GM18951 (cell line): ENCODE measurements at regions not wholly inside any gene's neighbourhood (a gene's known extent, or its start where the extent isn't known, plus 50 kb on each side); places are given as distances from the start of the nearest gene placed in this dataset.

ENCODE experiments used
- POLR2A ChIP-seq: IDR thresholded peaks from 4 replicates; pipeline ENCODE4 v1.6.1; 2011; ENCODE audit warnings: mild to moderate bottlenecking; ENCODE audit not compliant: insufficient read length, insufficient read depth; ENCODE audit errors: extremely low read depth
- in situ Hi-C: fragments of 300-500 bp; cut with MboI; formaldehyde crosslinking; loops from one replicate; pipeline ENCODE4 v1.12.0; 2022; ENCODE audit warnings: low sequenced_read_pairs, mixed read lengths, inconsistent platforms; ENCODE audit not compliant: unreplicated experiment

- in situ Hi-C loops, result no loop called here
- no peak for TF ChIP-seq POLR2A
These were observed 326.3 kb downstream of the KCNRG start for GRCh38 chr13:50341526-50341925.

GRCh38 chr13:50344717-50345116, 329.5 kb downstream of the KCNRG start:
- no peak for TF ChIP-seq POLR2A
- in situ Hi-C loops, result no loop called here

- in situ Hi-C loops, result no loop called here
- TF ChIP-seq POLR2A, result no peak
These were observed 330.6 kb downstream of the KCNRG start for GRCh38 chr13:50345804-50346203.

GRCh38 chr13:50348371-50348770, 333.1 kb downstream of the KCNRG start:
- in situ Hi-C loops, result no loop called here
- TF ChIP-seq POLR2A, result no peak

GRCh38 chr13:50352720-50353480, 337.7 kb downstream of the KCNRG start:
- TF ChIP-seq POLR2A, result no peak
- in situ Hi-C loops, result no loop called here

- in situ Hi-C loops, result no loop called here
- no peak for TF ChIP-seq POLR2A
These were observed 338.6 kb downstream of the KCNRG start for GRCh38 chr13:50353651-50354415.

- no peak for TF ChIP-seq POLR2A
These were observed 340.6 kb downstream of the KCNRG start for GRCh38 chr13:50355797-50356196.

GRCh38 chr13:50357136-50357535, 341.9 kb downstream of the KCNRG start:
- in situ Hi-C loops, result no loop called here
- TF ChIP-seq POLR2A, result no peak

More at GRCh38 chr13:50355797-50356196, 340.6 kb downstream of the KCNRG start:
- in situ Hi-C loops, result no loop called here

- no peak for TF ChIP-seq POLR2A
- in situ Hi-C loops, result no loop called here
These were observed 342.4 kb downstream of the KCNRG start for GRCh38 chr13:50357586-50358118.

- TF ChIP-seq POLR2A, result no peak
- in situ Hi-C loops, result no loop called here
These were observed 343.2 kb downstream of the KCNRG start for GRCh38 chr13:50358231-50359040.

GRCh38 chr13:50359041-50359367, 343.8 kb downstream of the KCNRG start:
- TF ChIP-seq POLR2A, result no peak
- in situ Hi-C loops, result no loop called here

GRCh38 chr13:50359779-50360178, 344.5 kb downstream of the KCNRG start:
- in situ Hi-C loops, result loop anchor here (10.0 kb wide), 1 partner anchor 115 kb away; no protein-coding TSS in a partner anchor
- TF ChIP-seq POLR2A, result no peak

- in situ Hi-C loops, result loop anchor here (10.0 kb wide), 1 partner anchor 116 kb away; no protein-coding TSS in a partner anchor
- TF ChIP-seq POLR2A, result no peak
These were observed 345.4 kb downstream of the KCNRG start for GRCh38 chr13:50360637-50361036.
